Psoas muscle (tissue), 7 donors: ENCODE measurements at regions not wholly inside any gene's neighbourhood (a gene's known extent, or its start where the extent isn't known, plus 50 kb on each side); places are given as distances from the start of the nearest gene placed in this dataset.

Source experiments
- ATAC-seq, 4 donors: fragments of 200-7000 bp; cut with Tn5 transposase; one replicate each; pipeline ENCODE4 v1.9.1; 2020; ENCODE audit warnings: moderate library complexity in 3 of 4, mild to moderate bottlenecking in 2 of 4
- DNase-seq, 2 donors: peaks; one replicate each; pipeline ENCODE4 v3.0.0-alpha.2; 2020
- H3K27ac ChIP-seq: fragments of 200-600 bp; one replicate; pipeline ENCODE4 v1.8.0; 2022
- H3K27me3 ChIP-seq, 3 donors: fragments of 200-600 bp in 1 of 3; one replicate each; pipeline versions ENCODE4 v1.6.1 to v1.8.0; 2013 to 2022; ENCODE audit warnings: low read length in 2 of 3, mild to moderate bottlenecking in 2 of 3, moderate library complexity in 1 of 3; ENCODE audit not compliant: insufficient read depth in 3 of 3
- H3K36me3 ChIP-seq, 2 donors: fragments of 200-600 bp in 1 of 2; one replicate each; pipeline versions ENCODE4 v1.6.1 to v1.8.0; 2013 to 2022; ENCODE audit warnings: low read depth in 1 of 2, mild to moderate bottlenecking in 1 of 2, moderate library complexity in 1 of 2; ENCODE audit not compliant: insufficient read depth in 1 of 2
- H3K4me1 ChIP-seq: fragments of 200-600 bp; one replicate; pipeline ENCODE4 v1.8.0; 2022
- H3K4me3 ChIP-seq: fragments of 200-600 bp; one replicate; pipeline ENCODE4 v1.8.0; 2022; ENCODE audit warnings: mild to moderate bottlenecking
- H3K9me3 ChIP-seq: fragments of 200-600 bp; one replicate; pipeline ENCODE4 v1.8.0; 2022
- CTCF ChIP-seq: fragments of 200-600 bp; IDR thresholded peaks from one replicate; pipeline ENCODE4 v1.8.0; 2022; ENCODE audit warnings: antibody characterized with exemption
- WGBS, 3 donors: extraction: QIAGEN DNeasy Blood & Tissue Kit; methylation state at CpG; one replicate each; pipeline versions ENCODE4 v1.1.6 to v1.1.7; 2013; 5-methylcytosine and 5-hydroxymethylcytosine counted together
- intact Hi-C, 2 donors: fragments of 100-400 bp; cut with DNase I; formaldehyde crosslinking; loops; one replicate each; pipeline versions ENCODE4 v1.11.0 to v1.14.2; 2022
- donor health status: healthy with polysubstance abuse.
- donor health status: DM: no; HTN: no; CAD: no; lungs with moderate emphysema.
- donor health status: Bipolar disorder and iron deficiency.
- donor health status: healthy.
- donor health status: DM: yes; HTN: yes; CAD: no.
- donor health status: DM: no; HTN: no; CAD: no.
- donor health status: DM: yes; HTN: yes; CAD: no.

- TF ChIP-seq CTCF: no peak
- DNase-seq (no peak), ATAC-seq (peak in 2 of 4 donors; percentile 36 to 60)
- Histone ChIP-seq H3K4me3 (no peak overlapping the region), H3K27ac (peak overlapping the region; percentile 26), H3K9me3 (no peaks in the 10 kb centered on the region), H3K27me3 (no peaks in the 10 kb centered on the region), H3K4me1 (peaks cover 3% of the 10 kb centered on the region), H3K36me3 (no peaks in the 10 kb centered on the region)
- 81 to 82% (median 81%) methylated on average over 3 of the region's 3 CpGs for WGBS, 3 donors
- intact Hi-C loops: no loop called here
Observed at GRCh38 chr1:232579958-232580941, 49.7 kb downstream of the SIPA1L2 start.

DNA sequence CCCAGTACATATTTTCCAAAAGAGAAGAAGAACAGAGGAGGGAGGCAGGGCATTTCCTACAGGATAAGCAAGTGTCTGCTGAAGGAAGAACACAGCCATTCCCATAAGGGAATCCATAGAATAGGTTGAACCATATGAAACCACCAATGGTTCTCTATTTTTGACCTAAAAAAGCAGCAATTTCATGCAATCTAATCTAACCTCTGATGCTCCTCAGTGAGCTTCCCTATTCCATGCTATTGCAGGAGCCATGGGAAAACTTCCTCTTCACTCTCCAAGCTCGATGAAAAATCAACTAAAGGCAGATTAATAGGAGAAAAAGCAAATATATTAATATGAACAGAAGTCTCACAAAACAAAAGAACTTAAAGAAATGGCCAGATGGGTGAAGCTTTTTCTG is 50.5 kb downstream of the SIPA1L2 start:
- Histone ChIP-seq H3K36me3 (no peaks in the 10 kb centered on the region), H3K27ac (peak overlapping the region; percentile 26), H3K4me1 (peaks cover 3% of the 10 kb centered on the region), H3K9me3 (no peaks in the 10 kb centered on the region), H3K4me3 (no peak overlapping the region), H3K27me3 (no peaks in the 10 kb centered on the region)
- intact Hi-C loops: no loop called here
- ATAC-seq: no peak
- 56 to 67% (median 65%) methylated on average over 1 of the region's 1 CpG for WGBS, 3 donors
- TF ChIP-seq CTCF: no peak
- DNase-seq: no peak

- H3K27ac ChIP-seq: no peak overlapping the region
- 60 to 73% (median 70%) methylated on average over 3 of the region's 3 CpGs for WGBS, 3 donors
- H3K27me3 ChIP-seq: no peaks in the 10 kb centered on the region
- ATAC-seq (peak in 1 of 4 donors; percentile 27), DNase-seq (no peak)
- intact Hi-C loops: no loop called here
- H3K4me1 ChIP-seq: peaks cover 3% of the 10 kb centered on the region
- H3K9me3 ChIP-seq: no peaks in the 10 kb centered on the region
- TF ChIP-seq CTCF: no peak
- no peak overlapping the region for H3K4me3 ChIP-seq
- no peaks in the 10 kb centered on the region for H3K36me3 ChIP-seq
Observed at GRCh38 chr1:232578651-232579195, 51.2 kb downstream of the SIPA1L2 start.

- no peak for TF ChIP-seq CTCF
- Histone ChIP-seq H3K4me1 (peaks cover 3% of the 10 kb centered on the region), H3K27ac (no peak overlapping the region), H3K27me3 (no peaks in the 10 kb centered on the region), H3K36me3 (no peaks in the 10 kb centered on the region), H3K4me3 (no peak overlapping the region), H3K9me3 (no peaks in the 10 kb centered on the region)
- no peak for DNase-seq
- WGBS, 3 donors: 83 to 87% (median 84%) methylated on average over 2 of the region's 2 CpGs
- no peak for ATAC-seq
- intact Hi-C loops: no loop called here
Observed at GRCh38 chr1:232577772-232578171, 52.2 kb downstream of the SIPA1L2 start.
